ENCODE measurements at regions not wholly inside any gene's neighbourhood (a gene's known extent, or its start where the extent isn't known, plus 50 kb on each side); places are given as distances from the start of the nearest gene placed in this dataset.
"Not testable (repeated sequence)": the region's sequence is repeated elsewhere in the genome, so short reads cannot be mapped to it uniquely, and the experiment has no call there.

DNA sequence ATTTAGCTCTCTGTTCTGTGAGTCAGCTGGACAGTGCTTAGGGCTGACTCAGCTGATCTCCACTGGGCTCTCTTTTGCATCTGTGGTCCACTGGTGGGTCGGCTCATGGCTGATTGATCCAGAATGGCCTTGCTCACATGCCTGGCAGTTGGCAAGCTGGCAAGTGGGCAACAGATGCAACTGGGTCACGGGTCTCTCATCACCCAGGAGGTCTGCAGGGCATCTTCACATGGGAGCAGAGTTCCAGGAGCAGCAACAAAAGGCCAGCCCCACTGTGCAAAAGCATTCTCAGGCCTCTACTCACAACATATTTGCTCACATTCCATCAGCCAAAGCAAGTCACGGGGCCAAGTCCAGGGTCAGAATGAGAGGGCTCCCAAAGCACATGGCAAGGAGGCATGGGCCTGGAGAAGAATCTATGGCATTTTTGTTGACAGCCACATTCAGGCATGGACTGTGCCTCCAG lies 98.8 kb downstream of the OAT start:
- Mint-ChIP-seq H3K27ac (no peak overlapping the region), H3K36me3 (no peaks in the 10 kb centered on the region), H3K4me3 (no peak overlapping the region), H3K9me3 (no peaks in the 10 kb centered on the region), H3K27me3 (peaks cover 7% of the 10 kb centered on the region), H3K4me1 (no peaks in the 10 kb centered on the region)
- ATAC-seq (ENCODE audit: low read depth) (no peak), DNase-seq (ENCODE audit: low spot score in 2 of 2) (no peak)

- H3K4me3 Mint-ChIP-seq; H3K4me1 Mint-ChIP-seq; H3K36me3 Mint-ChIP-seq; H3K9me3 Mint-ChIP-seq; H3K27me3 Mint-ChIP-seq; ATAC-seq (ENCODE audit: low read depth); DNase-seq (ENCODE audit: low spot score in 2 of 2); H3K27ac Mint-ChIP-seq: not testable (repeated sequence)
Measured at GRCh38 chr10:124319520-124319919, 99.2 kb downstream of the OAT start.

DNA sequence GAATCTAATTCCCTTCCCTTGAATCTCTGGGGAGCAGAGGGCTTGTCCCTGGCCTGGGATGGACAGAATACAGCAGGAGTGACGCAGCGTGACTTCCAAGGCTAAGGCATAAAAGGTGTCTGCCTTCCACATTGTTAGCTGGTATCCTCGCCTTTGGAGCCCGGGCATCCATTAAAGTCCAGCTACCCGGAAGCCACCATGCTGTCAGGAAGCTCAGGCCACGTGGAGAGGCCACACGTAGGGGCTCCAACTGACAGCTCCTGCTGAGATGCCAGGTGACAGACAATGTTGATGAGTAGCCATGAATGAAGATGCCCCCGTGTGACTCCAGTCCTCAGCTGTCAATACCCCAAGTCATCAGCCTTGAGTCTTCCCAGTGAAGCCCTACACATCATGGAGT lies 99.9 kb downstream of the OAT start:
- ATAC-seq (ENCODE audit: low read depth) (no peak), DNase-seq (ENCODE audit: low spot score in 2 of 2) (no peak)
- Mint-ChIP-seq H3K27ac (no peak overlapping the region), H3K4me1 (no peaks in the 10 kb centered on the region), H3K27me3 (peaks cover 7% of the 10 kb centered on the region), H3K9me3 (peaks cover 2% of the 10 kb centered on the region), H3K36me3 (peaks cover 2% of the 10 kb centered on the region), H3K4me3 (no peak overlapping the region)

- Mint-ChIP-seq H3K9me3 (peaks cover 4% of the 10 kb centered on the region), H3K27ac (no peak overlapping the region), H3K4me1 (no peaks in the 10 kb centered on the region), H3K27me3 (peaks cover 6% of the 10 kb centered on the region), H3K4me3 (no peak overlapping the region), H3K36me3 (peaks cover 2% of the 10 kb centered on the region)
- DNase-seq (ENCODE audit: low spot score in 2 of 2) (no peak), ATAC-seq (ENCODE audit: low read depth) (no peak)
Measured at GRCh38 chr10:124318076-124318475, 100.6 kb downstream of the OAT start.

DNA sequence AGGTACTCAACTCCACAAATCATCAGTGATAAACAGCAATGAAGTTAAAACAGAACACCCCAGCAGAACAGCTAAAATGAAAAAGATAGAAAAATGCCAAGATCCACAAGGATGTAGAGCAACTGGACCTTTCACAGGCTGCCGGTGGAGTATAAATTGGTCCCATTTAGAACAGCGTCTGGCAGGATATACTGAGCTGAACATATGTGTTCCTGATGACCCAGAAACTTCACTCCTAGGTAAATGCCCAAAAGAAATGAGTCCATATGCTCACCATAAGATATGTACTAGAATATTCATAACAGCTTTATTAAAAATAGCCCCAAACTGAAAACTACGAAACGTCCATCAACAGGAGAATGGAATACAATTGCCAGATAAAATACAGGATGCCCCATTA lies 102.4 kb downstream of the OAT start:
- Mint-ChIP-seq H3K27me3 (peaks cover 6% of the 10 kb centered on the region), H3K36me3 (peaks cover 2% of the 10 kb centered on the region), H3K9me3 (peaks cover 4% of the 10 kb centered on the region), H3K4me1 (no peaks in the 10 kb centered on the region), H3K27ac (no peak overlapping the region), H3K4me3 (no peak overlapping the region)
- DNase-seq (ENCODE audit: low spot score in 2 of 2) = no peak
- ATAC-seq (ENCODE audit: low read depth) = no peak

DNA sequence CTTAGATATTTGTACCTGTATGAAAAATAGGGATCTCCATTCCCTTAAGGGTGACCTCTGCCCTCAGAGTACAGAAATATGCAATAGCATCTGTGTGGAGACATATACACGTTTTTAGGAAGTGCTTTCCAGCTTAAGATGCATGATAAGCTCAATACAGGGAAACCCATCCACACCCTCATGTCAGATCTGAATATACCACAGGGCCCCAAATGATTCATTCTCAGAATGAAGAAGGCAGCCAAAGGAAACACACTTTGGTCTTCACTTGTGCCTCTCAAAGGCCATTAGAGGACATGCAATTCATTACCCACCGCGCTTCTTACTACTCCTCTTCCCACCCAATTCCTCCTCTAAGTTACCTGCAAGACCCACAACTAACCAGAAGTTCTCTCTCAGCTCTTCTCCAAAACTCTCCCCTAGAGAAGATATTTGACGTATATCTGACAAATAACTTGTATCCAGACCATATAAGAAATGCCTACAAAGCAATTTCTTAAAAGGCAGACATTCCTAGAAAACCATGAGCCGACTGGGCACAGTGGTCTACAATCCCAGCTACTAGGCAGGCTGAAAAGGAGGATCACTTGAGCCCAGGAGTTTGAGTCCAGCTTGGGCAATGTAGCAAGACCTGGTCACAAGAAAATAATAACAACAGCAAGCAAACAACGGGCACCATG lies 103.0 kb downstream of the OAT start:
- Mint-ChIP-seq H3K4me3 (no peak overlapping the region), H3K4me1 (no peaks in the 10 kb centered on the region), H3K27me3 (peaks cover 6% of the 10 kb centered on the region), H3K27ac (no peak overlapping the region), H3K36me3 (peaks cover 2% of the 10 kb centered on the region), H3K9me3 (peaks cover 4% of the 10 kb centered on the region)
- DNase-seq (ENCODE audit: low spot score in 2 of 2) (no peak), ATAC-seq (ENCODE audit: low read depth) (no peak)

- H3K4me3 Mint-ChIP-seq = no peak overlapping the region
- no peak for DNase-seq (ENCODE audit: low spot score in 2 of 2)
- H3K4me1 Mint-ChIP-seq = no peaks in the 10 kb centered on the region
- no peak overlapping the region for H3K27ac Mint-ChIP-seq
- peaks cover 2% of the 10 kb centered on the region for H3K36me3 Mint-ChIP-seq
- peaks cover 4% of the 10 kb centered on the region for H3K9me3 Mint-ChIP-seq
- no peak for ATAC-seq (ENCODE audit: low read depth)
- H3K27me3 Mint-ChIP-seq = peaks cover 4% of the 10 kb centered on the region
Measured at GRCh38 chr10:124313374-124313773, 105.3 kb downstream of the OAT start.

DNA sequence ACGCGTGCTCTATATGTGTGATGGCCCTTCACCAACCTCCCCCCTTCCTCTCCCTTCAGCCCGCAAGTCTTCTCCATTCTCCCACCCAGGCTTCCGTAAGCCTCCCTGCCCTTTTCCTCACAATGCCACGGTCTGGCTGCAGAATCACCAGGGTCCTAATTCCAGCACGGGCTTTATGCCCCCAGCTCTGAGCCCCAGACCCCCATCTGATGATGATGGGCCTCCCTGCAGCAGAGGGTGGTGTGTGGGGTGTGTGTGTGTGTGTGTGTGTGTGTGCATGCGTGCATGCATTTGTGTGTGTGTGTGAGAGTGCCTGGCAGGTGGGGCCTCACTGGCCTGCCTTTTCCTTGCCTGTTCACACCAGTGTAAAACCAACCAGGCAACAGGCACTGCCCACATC lies 109.9 kb downstream of the OAT start:
- Mint-ChIP-seq H3K27ac (no peak overlapping the region), H3K36me3 (no peaks in the 10 kb centered on the region), H3K4me3 (no peak overlapping the region), H3K4me1 (no peaks in the 10 kb centered on the region), H3K9me3 (peaks cover 2% of the 10 kb centered on the region), H3K27me3 (peaks cover 4% of the 10 kb centered on the region)
- ATAC-seq (ENCODE audit: low read depth) (no peak), DNase-seq (ENCODE audit: low spot score in 2 of 2) (no peak)

- no peaks in the 10 kb centered on the region for H3K36me3 Mint-ChIP-seq
- no peak overlapping the region for H3K27ac Mint-ChIP-seq
- ATAC-seq (ENCODE audit: low read depth) (no peak), DNase-seq (ENCODE audit: low spot score in 2 of 2) (no peak)
- H3K4me3 Mint-ChIP-seq = no peak overlapping the region
- H3K9me3 Mint-ChIP-seq = no peaks in the 10 kb centered on the region
- H3K27me3 Mint-ChIP-seq = peaks cover 2% of the 10 kb centered on the region
- H3K4me1 Mint-ChIP-seq = no peaks in the 10 kb centered on the region
Measured at GRCh38 chr10:124308056-124308645, 110.6 kb downstream of the OAT start.

DNA sequence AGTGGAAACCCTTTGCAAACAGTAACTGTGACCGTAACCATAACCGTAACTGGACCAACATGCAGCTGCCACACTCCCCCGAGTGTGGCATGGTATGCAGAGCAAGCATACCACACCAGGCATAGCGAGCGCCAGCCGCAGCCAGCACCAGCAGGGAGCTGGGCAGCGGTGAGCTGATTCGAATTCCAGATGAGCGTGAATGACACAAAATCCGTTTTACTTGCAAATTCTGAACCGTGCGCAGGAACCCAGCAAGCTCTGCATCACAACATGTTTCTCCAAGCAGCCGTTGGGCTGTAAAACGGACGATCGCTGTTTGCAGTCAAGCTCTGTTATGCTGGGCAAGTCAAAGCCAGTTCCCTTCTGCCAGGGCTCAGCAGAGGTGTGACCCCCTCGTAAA lies 111.1 kb downstream of the OAT start:
- Mint-ChIP-seq H3K4me3 (no peak overlapping the region), H3K9me3 (no peaks in the 10 kb centered on the region), H3K27ac (no peak overlapping the region), H3K36me3 (no peaks in the 10 kb centered on the region), H3K4me1 (no peaks in the 10 kb centered on the region), H3K27me3 (peaks cover 2% of the 10 kb centered on the region)
- DNase-seq (ENCODE audit: low spot score in 2 of 2) = no peak
- no peak for ATAC-seq (ENCODE audit: low read depth)

DNA sequence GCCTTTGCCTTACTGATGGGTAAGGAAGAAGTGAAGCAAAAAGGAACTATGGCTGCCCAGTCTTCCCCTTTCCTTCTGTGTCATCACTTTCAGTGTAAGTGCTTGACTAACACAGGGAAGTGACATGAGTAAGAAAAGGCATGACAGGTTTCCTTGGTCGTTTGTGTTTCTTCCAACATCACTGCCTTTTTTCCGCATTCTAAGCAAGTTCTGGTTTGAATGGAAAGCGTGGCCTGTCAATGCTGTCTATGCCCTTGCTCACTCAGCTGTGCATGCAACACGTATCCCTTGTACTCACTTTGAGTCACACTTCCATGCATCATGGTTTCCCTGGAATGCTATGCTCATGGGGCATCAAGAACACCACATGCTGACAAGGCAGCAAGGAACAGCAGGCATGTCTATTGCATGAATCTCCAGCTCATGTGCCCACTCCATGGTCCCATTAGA lies 111.8 kb downstream of the OAT start:
- Mint-ChIP-seq H3K27ac (no peak overlapping the region), H3K4me3 (no peak overlapping the region), H3K36me3 (no peaks in the 10 kb centered on the region), H3K9me3 (no peaks in the 10 kb centered on the region), H3K4me1 (no peaks in the 10 kb centered on the region), H3K27me3 (peaks cover 2% of the 10 kb centered on the region)
- no peak for DNase-seq (ENCODE audit: low spot score in 2 of 2)
- ATAC-seq (ENCODE audit: low read depth) = no peak

DNA sequence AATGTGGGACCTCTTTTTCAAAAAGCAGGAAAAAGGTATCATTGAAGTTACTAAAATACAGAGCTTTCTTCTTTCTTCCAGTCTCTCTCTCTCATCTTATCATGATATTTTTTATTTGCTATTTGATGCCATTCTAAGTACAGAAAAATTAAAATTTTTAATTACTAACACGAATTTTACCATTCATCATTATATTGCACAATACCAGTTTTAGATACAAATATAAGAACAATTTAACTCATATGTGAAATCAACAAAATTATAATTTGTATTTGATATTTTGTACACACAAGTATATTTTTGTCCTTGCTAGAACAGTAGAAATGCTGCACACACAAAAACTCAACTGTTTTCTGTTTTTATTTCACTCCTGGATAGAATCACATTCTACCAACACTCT lies 112.2 kb downstream of the OAT start:
- H3K36me3 Mint-ChIP-seq = peaks cover under 1% of the 10 kb centered on the region
- ATAC-seq (ENCODE audit: low read depth) (no peak), DNase-seq (ENCODE audit: low spot score in 2 of 2) (no peak)
- peaks cover under 1% of the 10 kb centered on the region for H3K9me3 Mint-ChIP-seq
- no peak overlapping the region for H3K27ac Mint-ChIP-seq
- no peaks in the 10 kb centered on the region for H3K4me1 Mint-ChIP-seq
- H3K4me3 Mint-ChIP-seq = no peak overlapping the region
- peaks cover 3% of the 10 kb centered on the region for H3K27me3 Mint-ChIP-seq

GRCh38 chr10:124305984-124306383 lies 112.7 kb downstream of the OAT start:
- Mint-ChIP-seq H3K27me3 (peaks cover 3% of the 10 kb centered on the region), H3K4me3 (no peak overlapping the region), H3K4me1 (no peaks in the 10 kb centered on the region), H3K27ac (no peak overlapping the region), H3K36me3 (peaks cover 2% of the 10 kb centered on the region), H3K9me3 (peaks cover 3% of the 10 kb centered on the region)
- DNase-seq (ENCODE audit: low spot score in 2 of 2) = no peak
- no peak for ATAC-seq (ENCODE audit: low read depth)

GRCh38 chr10:124305131-124305530 lies 113.6 kb downstream of the OAT start:
- Mint-ChIP-seq H3K27ac (no peak overlapping the region), H3K4me3 (no peak overlapping the region), H3K27me3 (peaks cover 5% of the 10 kb centered on the region), H3K9me3 (peaks cover 10% of the 10 kb centered on the region), H3K4me1 (no peaks in the 10 kb centered on the region), H3K36me3 (peaks cover 10% of the 10 kb centered on the region)
- no peak for DNase-seq (ENCODE audit: low spot score in 2 of 2)
- ATAC-seq (ENCODE audit: low read depth) = no peak

All from memory B cell (primary cell).